Stimulated activated naive B cell treated with anti-CD40 and anti-IgM and Interleukin-4, amounts not matched to agents 10 μg/mL and 1 μg/mL and 100 μg/mL, for 72 hours (primary cell): ENCODE measurements at regions not wholly inside any gene's neighbourhood (a gene's known extent, or its start where the extent isn't known, plus 50 kb on each side); places are given as distances from the start of the nearest gene placed in this dataset.

Experiments used
- ATAC-seq, 2 donors: fragments of 150-1000 bp; cut with Tn5 transposase; replicated peaks; 2 replicates each; pipeline ENCODE4 v1.10.0; 2021; ENCODE audit warnings: moderate library complexity in 1 of 2
- DNase-seq: peaks from one replicate; pipeline ENCODE4 v3.0.0; 2021
- H3K27ac Mint-ChIP-seq: one replicate; pipeline ENCODE4 v1.8.0; 2022; ENCODE audit warnings: mild to moderate bottlenecking, mixed read lengths
- H3K27me3 Mint-ChIP-seq, 2 donors: one replicate each; pipeline ENCODE4 v1.8.0; 2022; ENCODE audit warnings: mixed read lengths in 2 of 2
- H3K36me3 Mint-ChIP-seq, 2 donors: one replicate each; pipeline ENCODE4 v1.8.0; 2022; ENCODE audit warnings: mixed read lengths in 2 of 2, mild to moderate bottlenecking in 1 of 2
- H3K4me1 Mint-ChIP-seq, 2 donors: one replicate each; pipeline ENCODE4 v1.8.0; 2022; ENCODE audit warnings: mixed read lengths in 2 of 2, mild to moderate bottlenecking in 1 of 2
- H3K4me3 Mint-ChIP-seq, 2 donors: one replicate each; pipeline ENCODE4 v1.8.0; 2022; ENCODE audit warnings: mild to moderate bottlenecking in 2 of 2, mixed read lengths in 2 of 2, moderate library complexity in 1 of 2
- H3K9me3 Mint-ChIP-seq, 2 donors: one replicate each; pipeline ENCODE4 v1.8.0; 2022; ENCODE audit warnings: mixed read lengths in 2 of 2, mild to moderate bottlenecking in 1 of 2

- no peaks in the 10 kb centered on the region for H3K36me3 Mint-ChIP-seq
- peaks cover 6 to 19% of the 10 kb centered on the region in 2 donors for H3K27me3 Mint-ChIP-seq
- H3K27ac Mint-ChIP-seq = no peak overlapping the region
- no peaks in the 10 kb centered on the region for H3K9me3 Mint-ChIP-seq
- no peak for ATAC-seq
- no peaks in the 10 kb centered on the region for H3K4me1 Mint-ChIP-seq
- DNase-seq = no peak
- H3K4me3 Mint-ChIP-seq = no peak overlapping the region
Observed at GRCh38 chr1:34618381-34618780, 136.5 kb upstream of the GJB5 start.

- no peak overlapping the region for H3K4me3 Mint-ChIP-seq
- no peaks in the 10 kb centered on the region for H3K4me1 Mint-ChIP-seq
- DNase-seq = no peak
- no peak for ATAC-seq
- H3K9me3 Mint-ChIP-seq = no peaks in the 10 kb centered on the region
- no peaks in the 10 kb centered on the region for H3K36me3 Mint-ChIP-seq
- peaks cover 9 to 23% of the 10 kb centered on the region in 2 donors for H3K27me3 Mint-ChIP-seq
- no peak overlapping the region for H3K27ac Mint-ChIP-seq
Observed at GRCh38 chr1:34619256-34619655, 135.6 kb upstream of the GJB5 start.

GRCh38 chr1:34621916-34622315, 132.9 kb upstream of the GJB5 start:
- Mint-ChIP-seq H3K4me3 (no peak overlapping the region), H3K4me1 (no peaks in the 10 kb centered on the region), H3K36me3 (no peaks in the 10 kb centered on the region), H3K27me3 (peaks cover 14 to 28% of the 10 kb centered on the region in 2 donors), H3K27ac (no peak overlapping the region), H3K9me3 (no peaks in the 10 kb centered on the region)
- no peak for DNase-seq
- ATAC-seq = no peak

GRCh38 chr1:34625521-34626015, 129.3 kb upstream of the GJB5 start:
- ATAC-seq (no peak), DNase-seq (no peak)
- H3K4me3 Mint-ChIP-seq = no peak overlapping the region
- H3K27ac Mint-ChIP-seq = no peak overlapping the region
- no peaks in the 10 kb centered on the region for H3K36me3 Mint-ChIP-seq
- no peaks in the 10 kb centered on the region for H3K9me3 Mint-ChIP-seq
- peaks cover 0 to 3% of the 10 kb centered on the region in 2 donors for H3K4me1 Mint-ChIP-seq
- H3K27me3 Mint-ChIP-seq = peaks cover 14 to 26% of the 10 kb centered on the region in 2 donors

GRCh38 chr1:34627465-34628240, 127.2 kb upstream of the GJB5 start:
- H3K36me3 Mint-ChIP-seq = no peaks in the 10 kb centered on the region
- peaks cover 0 to 3% of the 10 kb centered on the region in 2 donors for H3K4me1 Mint-ChIP-seq
- no peaks in the 10 kb centered on the region for H3K9me3 Mint-ChIP-seq
- ATAC-seq = no peak
- H3K27me3 Mint-ChIP-seq = peaks cover 9 to 26% of the 10 kb centered on the region in 2 donors
- no peak overlapping the region for H3K27ac Mint-ChIP-seq
- no peak overlapping the region for H3K4me3 Mint-ChIP-seq
- no peak for DNase-seq

GRCh38 chr1:34631126-34631525, 123.7 kb upstream of the GJB5 start:
- no peak for ATAC-seq
- DNase-seq = no peak
- Mint-ChIP-seq H3K4me3 (no peak overlapping the region), H3K4me1 (peaks cover 0 to 3% of the 10 kb centered on the region in 2 donors), H3K27ac (no peak overlapping the region), H3K36me3 (no peaks in the 10 kb centered on the region), H3K9me3 (peaks cover under 1% of the 10 kb centered on the region in 2 donors), H3K27me3 (peaks cover 2 to 14% of the 10 kb centered on the region in 2 donors)

GRCh38 chr1:34639701-34640100, 115.1 kb upstream of the GJB5 start:
- Mint-ChIP-seq H3K9me3 (peaks cover 4 to 5% of the 10 kb centered on the region in 2 donors), H3K36me3 (no peaks in the 10 kb centered on the region), H3K4me3 (no peak overlapping the region), H3K27ac (no peak overlapping the region), H3K27me3 (peaks cover 20 to 23% of the 10 kb centered on the region in 2 donors), H3K4me1 (no peaks in the 10 kb centered on the region)
- ATAC-seq (no peak), DNase-seq (no peak)

- H3K27ac Mint-ChIP-seq = no peak overlapping the region
- H3K27me3 Mint-ChIP-seq = peaks cover 20 to 22% of the 10 kb centered on the region in 2 donors
- ATAC-seq = no peak
- H3K4me3 Mint-ChIP-seq = no peak overlapping the region
- H3K36me3 Mint-ChIP-seq = no peaks in the 10 kb centered on the region
- no peaks in the 10 kb centered on the region for H3K4me1 Mint-ChIP-seq
- H3K9me3 Mint-ChIP-seq = peaks cover 4 to 5% of the 10 kb centered on the region in 2 donors
- no peak for DNase-seq
Observed at GRCh38 chr1:34640654-34641401, 114.0 kb upstream of the GJB5 start.

GRCh38 chr1:34642679-34643078, 112.2 kb upstream of the GJB5 start:
- peaks cover 23% of the 10 kb centered on the region in 2 donors for H3K27me3 Mint-ChIP-seq
- no peaks in the 10 kb centered on the region for H3K9me3 Mint-ChIP-seq
- no peak overlapping the region for H3K27ac Mint-ChIP-seq
- ATAC-seq = no peak
- no peaks in the 10 kb centered on the region for H3K4me1 Mint-ChIP-seq
- no peaks in the 10 kb centered on the region for H3K36me3 Mint-ChIP-seq
- no peak for DNase-seq
- no peak overlapping the region for H3K4me3 Mint-ChIP-seq

- Mint-ChIP-seq H3K9me3 (no peaks in the 10 kb centered on the region), H3K4me1 (no peaks in the 10 kb centered on the region), H3K27me3 (peaks cover 33 to 43% of the 10 kb centered on the region in 2 donors), H3K4me3 (no peak overlapping the region), H3K36me3 (no peaks in the 10 kb centered on the region), H3K27ac (no peak overlapping the region)
- ATAC-seq (no peak), DNase-seq (no peak)
Observed at GRCh38 chr1:34645109-34645688, 109.6 kb upstream of the GJB5 start.

GRCh38 chr1:34645919-34646318, 108.9 kb upstream of the GJB5 start:
- Mint-ChIP-seq H3K27me3 (peaks cover 28 to 48% of the 10 kb centered on the region in 2 donors), H3K27ac (no peak overlapping the region), H3K4me1 (no peaks in the 10 kb centered on the region), H3K4me3 (no peak overlapping the region), H3K9me3 (no peaks in the 10 kb centered on the region), H3K36me3 (no peaks in the 10 kb centered on the region)
- no peak for ATAC-seq
- no peak for DNase-seq

- H3K4me1 Mint-ChIP-seq = no peaks in the 10 kb centered on the region
- ATAC-seq = no peak
- no peak for DNase-seq
- peaks cover 30 to 47% of the 10 kb centered on the region in 2 donors for H3K27me3 Mint-ChIP-seq
- no peak overlapping the region for H3K27ac Mint-ChIP-seq
- no peak overlapping the region for H3K4me3 Mint-ChIP-seq
- no peaks in the 10 kb centered on the region for H3K9me3 Mint-ChIP-seq
- no peaks in the 10 kb centered on the region for H3K36me3 Mint-ChIP-seq
Observed at GRCh38 chr1:34648501-34648900, 106.3 kb upstream of the GJB5 start.

GRCh38 chr1:34650090-34650489, 104.8 kb upstream of the GJB5 start:
- Mint-ChIP-seq H3K27me3 (peaks cover 22 to 45% of the 10 kb centered on the region in 2 donors), H3K36me3 (no peaks in the 10 kb centered on the region), H3K4me3 (no peak overlapping the region), H3K9me3 (no peaks in the 10 kb centered on the region), H3K27ac (no peak overlapping the region), H3K4me1 (peaks cover 0 to 2% of the 10 kb centered on the region in 2 donors)
- ATAC-seq (no peak), DNase-seq (no peak)

GRCh38 chr1:34650800-34651199, 104.0 kb upstream of the GJB5 start:
- Mint-ChIP-seq H3K4me1 (peaks cover 3 to 8% of the 10 kb centered on the region in 2 donors), H3K36me3 (no peaks in the 10 kb centered on the region), H3K9me3 (no peaks in the 10 kb centered on the region), H3K27me3 (peaks cover 22 to 45% of the 10 kb centered on the region in 2 donors), H3K27ac (no peak overlapping the region), H3K4me3 (no peak overlapping the region)
- ATAC-seq (no peak), DNase-seq (no peak)
